Trophoblast cell (in vitro differentiated cells and primary cell): ENCODE measurements at regions not wholly inside any gene's neighbourhood (a gene's known extent, or its start where the extent isn't known, plus 50 kb on each side); places are given as distances from the start of the nearest gene placed in this dataset.
A peak's percentile ranks its signal among the peaks of the same experiment; 100 is the strongest.

ENCODE experiments used
- DNase-seq, 2 donors: peaks; one replicate each; pipeline ENCODE4 v3.0.0-alpha.2; 2016
- H2AFZ ChIP-seq: 2 replicates; pipeline ENCODE4 v1.6.1; 2013; ENCODE audit warnings: low read length, moderate library complexity, mild to moderate bottlenecking; ENCODE audit not compliant: insufficient read depth, poor library complexity
- H2AK5ac ChIP-seq: 2 replicates; pipeline ENCODE4 v1.6.1; 2013; ENCODE audit warnings: mild to moderate bottlenecking, low read length
- H2BK120ac ChIP-seq: 2 replicates; pipeline ENCODE4 v1.6.1; 2013; ENCODE audit warnings: low read length, mild to moderate bottlenecking, moderate library complexity; ENCODE audit not compliant: insufficient read depth, poor library complexity
- H2BK12ac ChIP-seq: 2 replicates; pipeline ENCODE4 v1.6.1; 2013; ENCODE audit warnings: mild to moderate bottlenecking, low read length, moderate library complexity
- H2BK5ac ChIP-seq: 2 replicates; pipeline ENCODE4 v1.6.1; 2013; ENCODE audit warnings: low read length, low read depth, moderate library complexity, mild to moderate bottlenecking; ENCODE audit not compliant: poor library complexity
- H3K14ac ChIP-seq: 2 replicates; pipeline ENCODE4 v1.6.1; 2013; ENCODE audit warnings: mild to moderate bottlenecking, low read length
- H3K18ac ChIP-seq: 2 replicates; pipeline ENCODE4 v1.6.1; 2013; ENCODE audit warnings: mild to moderate bottlenecking, low read length
- H3K23ac ChIP-seq: 2 replicates; pipeline ENCODE4 v1.6.1; 2013; ENCODE audit warnings: low read length
- H3K27ac ChIP-seq: 2 replicates; pipeline ENCODE4 v1.5.1; 2013; ENCODE audit warnings: low read depth, mild to moderate bottlenecking, inconsistent platforms, low read length, moderate library complexity
- H3K27me3 ChIP-seq: 2 replicates; pipeline ENCODE4 v1.6.1; 2013; ENCODE audit warnings: inconsistent platforms, mild to moderate bottlenecking, low read length, moderate library complexity; ENCODE audit not compliant: insufficient read depth
- H3K36me3 ChIP-seq, 2 experiments: 1 replicate in 1 of 2; 2 replicates in 1 of 2; pipeline ENCODE4 v1.6.1; 2013; ENCODE audit warnings: low read length in 2 of 2, mild to moderate bottlenecking in 2 of 2, moderate library complexity in 1 of 2; ENCODE audit not compliant: insufficient read depth in 2 of 2, control insufficient read depth in 1 of 2
- H3K4ac ChIP-seq: 2 replicates; pipeline ENCODE4 v1.6.1; 2013; ENCODE audit warnings: low read depth, mild to moderate bottlenecking, low read length, moderate library complexity
- H3K4me1 ChIP-seq, 2 experiments: 1 replicate in 1 of 2; 2 replicates in 1 of 2; pipeline ENCODE4 v1.6.1; 2013; ENCODE audit warnings: low read length in 2 of 2, mild to moderate bottlenecking in 2 of 2, moderate library complexity in 1 of 2; ENCODE audit not compliant: insufficient read depth in 2 of 2, control insufficient read depth in 1 of 2
- H3K4me2 ChIP-seq: 2 replicates; pipeline ENCODE4 v1.6.1; 2013; ENCODE audit warnings: inconsistent platforms, mild to moderate bottlenecking, low read length, moderate library complexity
- H3K4me3 ChIP-seq: 2 replicates; pipeline ENCODE4 v1.5.1; 2013; ENCODE audit warnings: mild to moderate bottlenecking, low read depth, low read length, inconsistent platforms
- H3K79me1 ChIP-seq: one replicate; pipeline ENCODE4 v1.6.1; 2013; ENCODE audit warnings: low read length
- H3K79me2 ChIP-seq: 2 replicates; pipeline ENCODE4 v1.6.1; 2013; ENCODE audit warnings: low read length, mild to moderate bottlenecking; ENCODE audit not compliant: control insufficient read depth, insufficient read depth, poor library complexity
- H3K9ac ChIP-seq: 2 replicates; pipeline ENCODE4 v1.6.1; 2013; ENCODE audit warnings: mild to moderate bottlenecking, low read length
- H3K9me3 ChIP-seq: 2 replicates; pipeline ENCODE4 v1.6.1; 2013; ENCODE audit warnings: low read depth, mild to moderate bottlenecking, control low read depth, inconsistent platforms, low read length; ENCODE audit not compliant: insufficient read depth
- H4K12ac ChIP-seq: 2 replicates; pipeline ENCODE4 v1.6.1; 2013; ENCODE audit warnings: low read depth, mild to moderate bottlenecking, low read length, moderate library complexity
- H4K8ac ChIP-seq: 2 replicates; pipeline ENCODE4 v1.6.1; 2013; ENCODE audit warnings: low read depth, mild to moderate bottlenecking, low read length, moderate library complexity
- H4K91ac ChIP-seq: one replicate; pipeline ENCODE4 v1.6.1; 2013; ENCODE audit warnings: low read depth, mild to moderate bottlenecking, low read length, moderate library complexity
- WGBS: extraction: QIAGEN DNeasy Blood & Tissue Kit; methylation state at CpG from one replicate; pipeline ENCODE4 v1.1.7; 2013; ENCODE audit warnings: missing lambda C conversion rate; ENCODE audit not compliant: insufficient read length, insufficient coverage; ENCODE audit errors: extremely low coverage; 5-methylcytosine and 5-hydroxymethylcytosine counted together

GRCh38 chr12:75587340-75588106, 76.1 kb upstream of the KRR1 start:
- Histone ChIP-seq H2BK120ac (no peak overlapping the region), H2AFZ (no peak overlapping the region), H3K4me1 (no peaks in the 10 kb centered on the region), H3K4ac (no peak overlapping the region), H3K4me3 (no peak overlapping the region), H2BK5ac (no peak overlapping the region), H4K8ac (no peak overlapping the region), H3K4me2 (no peak overlapping the region), H2AK5ac (no peak overlapping the region), H3K36me3 (no peaks in the 10 kb centered on the region), H3K18ac (no peak overlapping the region), H3K79me2 (no peaks in the 10 kb centered on the region), H3K27me3 (no peaks in the 10 kb centered on the region), H3K27ac (no peak overlapping the region), H3K14ac (no peak overlapping the region), H3K9me3 (no peaks in the 10 kb centered on the region), H4K12ac (no peak overlapping the region), H3K9ac (no peak overlapping the region), H3K79me1 (no peaks in the 10 kb centered on the region), H3K23ac (no peak overlapping the region), H4K91ac (no peak overlapping the region), H2BK12ac (no peak overlapping the region)
- peak in 1 of 2 donors; percentile 16 for DNase-seq
- no CpG with 5 or more reads among the region's 4 CpGs for WGBS

- no peak overlapping the region for H3K23ac ChIP-seq
- peak; percentile 32 to 76 for DNase-seq
- H3K4me3 ChIP-seq = no peak overlapping the region
- H3K14ac ChIP-seq = no peak overlapping the region
- no peak overlapping the region for H2BK5ac ChIP-seq
- H3K9me3 ChIP-seq = no peaks in the 10 kb centered on the region
- no peak overlapping the region for H3K18ac ChIP-seq
- H3K9ac ChIP-seq = no peak overlapping the region
- H3K4me1 ChIP-seq = no peaks in the 10 kb centered on the region
- H3K36me3 ChIP-seq = no peaks in the 10 kb centered on the region
- no peaks in the 10 kb centered on the region for H3K27me3 ChIP-seq
- H3K4me2 ChIP-seq = no peak overlapping the region
- H3K4ac ChIP-seq = no peak overlapping the region
- no CpG with 5 or more reads among the region's 4 CpGs for WGBS
- no peak overlapping the region for H2AFZ ChIP-seq
- H3K79me1 ChIP-seq = no peaks in the 10 kb centered on the region
- no peak overlapping the region for H4K12ac ChIP-seq
- H2BK120ac ChIP-seq = no peak overlapping the region
- no peak overlapping the region for H2BK12ac ChIP-seq
- no peak overlapping the region for H2AK5ac ChIP-seq
- no peak overlapping the region for H3K27ac ChIP-seq
- H4K8ac ChIP-seq = no peak overlapping the region
- H4K91ac ChIP-seq = no peak overlapping the region
- H3K79me2 ChIP-seq = no peaks in the 10 kb centered on the region
Measured at GRCh38 chr12:75585330-75585729, 73.9 kb upstream of the KRR1 start.

GRCh38 chr12:75583355-75583754, 71.9 kb upstream of the KRR1 start:
- H2AK5ac ChIP-seq = no peak overlapping the region
- H4K8ac ChIP-seq = no peak overlapping the region
- H3K9me3 ChIP-seq = no peaks in the 10 kb centered on the region
- no peak overlapping the region for H3K4me2 ChIP-seq
- H4K12ac ChIP-seq = no peak overlapping the region
- no peaks in the 10 kb centered on the region for H3K4me1 ChIP-seq
- H3K27me3 ChIP-seq = no peaks in the 10 kb centered on the region
- no peak overlapping the region for H2BK12ac ChIP-seq
- no peak overlapping the region for H3K9ac ChIP-seq
- H3K4ac ChIP-seq = no peak overlapping the region
- H3K27ac ChIP-seq = no peak overlapping the region
- H3K36me3 ChIP-seq = no peaks in the 10 kb centered on the region
- H2BK120ac ChIP-seq = no peak overlapping the region
- H3K4me3 ChIP-seq = no peak overlapping the region
- no peaks in the 10 kb centered on the region for H3K79me2 ChIP-seq
- H3K18ac ChIP-seq = no peak overlapping the region
- H3K23ac ChIP-seq = no peak overlapping the region
- H4K91ac ChIP-seq = no peak overlapping the region
- H3K79me1 ChIP-seq = no peaks in the 10 kb centered on the region
- no peak overlapping the region for H2BK5ac ChIP-seq
- WGBS = no CpG with 5 or more reads among the region's 3 CpGs
- DNase-seq = no peak
- H3K14ac ChIP-seq = no peak overlapping the region
- no peak overlapping the region for H2AFZ ChIP-seq

- Histone ChIP-seq H2BK120ac (no peak overlapping the region), H2BK12ac (no peak overlapping the region), H3K4me1 (no peaks in the 10 kb centered on the region), H3K79me1 (no peaks in the 10 kb centered on the region), H3K18ac (no peak overlapping the region), H3K27ac (no peak overlapping the region), H3K79me2 (no peaks in the 10 kb centered on the region), H3K14ac (no peak overlapping the region), H2AK5ac (no peak overlapping the region), H3K36me3 (no peaks in the 10 kb centered on the region), H3K9ac (no peak overlapping the region), H3K4me3 (no peak overlapping the region), H4K91ac (no peak overlapping the region), H3K4ac (no peak overlapping the region), H3K27me3 (no peaks in the 10 kb centered on the region), H4K12ac (no peak overlapping the region), H4K8ac (no peak overlapping the region), H2BK5ac (no peak overlapping the region), H3K9me3 (no peaks in the 10 kb centered on the region), H2AFZ (no peak overlapping the region), H3K23ac (no peak overlapping the region), H3K4me2 (no peak overlapping the region)
- no peak for DNase-seq
- no CpG with 5 or more reads among the region's 3 CpGs for WGBS
Measured at GRCh38 chr12:75581515-75581914, 70.1 kb upstream of the KRR1 start.
